Tibial artery (tissue), 4 donors: ENCODE measurements at regions not wholly inside any gene's neighbourhood (a gene's known extent, or its start where the extent isn't known, plus 50 kb on each side); places are given as distances from the start of the nearest gene placed in this dataset.

ENCODE experiments used
- DNase-seq, 2 donors: peaks; one replicate each; pipeline ENCODE4 v3.0.0-alpha.2; 2019
- H3K27ac ChIP-seq, 2 donors: fragments of 200-600 bp; sonication (generic) in 1 of 2; 1 replicate in 1 of 2; 2 replicates in 1 of 2; pipeline ENCODE4 v1.5.1; 2018 to 2019; ENCODE audit warnings: mild to moderate bottlenecking in 1 of 2
- H3K27me3 ChIP-seq, 2 donors: fragments of 200-600 bp; sonication (generic) in 1 of 2; one replicate each; pipeline versions ENCODE4 v1.5.1 to v1.6.0; 2016 to 2019
- H3K36me3 ChIP-seq, 3 donors: fragments of 200-600 bp; sonication (generic) in 2 of 3; one replicate each; pipeline ENCODE4 v1.5.1; 2016 to 2019; ENCODE audit warnings: mild to moderate bottlenecking in 2 of 3
- H3K4me1 ChIP-seq, 4 donors: fragments of 200-600 bp; sonication (generic) in 2 of 4; 1 replicate in 3 of 4; 2 replicates in 1 of 4; pipeline ENCODE4 v1.5.1; 2016 to 2019
- H3K4me3 ChIP-seq, 2 donors: fragments of 200-600 bp; sonication (generic) in 1 of 2; 1 replicate in 1 of 2; 2 replicates in 1 of 2; pipeline ENCODE4 v1.5.1; 2018 to 2019; ENCODE audit warnings: mild to moderate bottlenecking in 2 of 2
- H3K9me3 ChIP-seq, 3 donors: fragments of 200-600 bp; sonication (generic) in 1 of 3; one replicate each; pipeline ENCODE4 v1.5.1; 2016 to 2019
- intact Hi-C: fragments of 100-400 bp; cut with DNase I; formaldehyde crosslinking; loops from one replicate; pipeline ENCODE4 v1.15.0; 2023; ENCODE audit warnings: low total_unique reads
- TF ChIP-seq, protein P1 (sequence below), 2 experiments: fragments of 200-600 bp in 1 of 2; fragments of 450-650 bp in 1 of 2; IDR thresholded peaks; one replicate each; pipeline ENCODE4 v1.5.1; 2017 to 2019; ENCODE audit warnings: antibody characterized with exemption in 2 of 2, mild to moderate bottlenecking in 1 of 2, moderate library complexity in 1 of 2

- Histone ChIP-seq H3K9me3 (no peaks in the 10 kb centered on the region), H3K4me3 (no peak overlapping the region), H3K27me3 (no peaks in the 10 kb centered on the region), H3K36me3 (no peaks in the 10 kb centered on the region), H3K27ac (no peak overlapping the region), H3K4me1 (no peaks in the 10 kb centered on the region)
- intact Hi-C loops = no loop called here
- DNase-seq = no peak
- TF ChIP-seq, protein P1, sequence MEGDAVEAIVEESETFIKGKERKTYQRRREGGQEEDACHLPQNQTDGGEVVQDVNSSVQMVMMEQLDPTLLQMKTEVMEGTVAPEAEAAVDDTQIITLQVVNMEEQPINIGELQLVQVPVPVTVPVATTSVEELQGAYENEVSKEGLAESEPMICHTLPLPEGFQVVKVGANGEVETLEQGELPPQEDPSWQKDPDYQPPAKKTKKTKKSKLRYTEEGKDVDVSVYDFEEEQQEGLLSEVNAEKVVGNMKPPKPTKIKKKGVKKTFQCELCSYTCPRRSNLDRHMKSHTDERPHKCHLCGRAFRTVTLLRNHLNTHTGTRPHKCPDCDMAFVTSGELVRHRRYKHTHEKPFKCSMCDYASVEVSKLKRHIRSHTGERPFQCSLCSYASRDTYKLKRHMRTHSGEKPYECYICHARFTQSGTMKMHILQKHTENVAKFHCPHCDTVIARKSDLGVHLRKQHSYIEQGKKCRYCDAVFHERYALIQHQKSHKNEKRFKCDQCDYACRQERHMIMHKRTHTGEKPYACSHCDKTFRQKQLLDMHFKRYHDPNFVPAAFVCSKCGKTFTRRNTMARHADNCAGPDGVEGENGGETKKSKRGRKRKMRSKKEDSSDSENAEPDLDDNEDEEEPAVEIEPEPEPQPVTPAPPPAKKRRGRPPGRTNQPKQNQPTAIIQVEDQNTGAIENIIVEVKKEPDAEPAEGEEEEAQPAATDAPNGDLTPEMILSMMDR (IDR thresholded peaks at IDR 0.05) = no peak
Measured at GRCh38 chr6:51322505-51322904, 503.8 kb downstream of the TFAP2B start.

- no peak for DNase-seq
- TF ChIP-seq, protein P1 (IDR thresholded peaks at IDR 0.05) = no peak
- H3K4me1 ChIP-seq = no peaks in the 10 kb centered on the region
- H3K36me3 ChIP-seq = no peaks in the 10 kb centered on the region
- H3K27ac ChIP-seq = no peak overlapping the region
- intact Hi-C loops = no loop called here
- H3K4me3 ChIP-seq = no peak overlapping the region
- no peaks in the 10 kb centered on the region for H3K9me3 ChIP-seq
- no peaks in the 10 kb centered on the region for H3K27me3 ChIP-seq
Measured at GRCh38 chr6:51323056-51323455, 504.4 kb downstream of the TFAP2B start.

DNA sequence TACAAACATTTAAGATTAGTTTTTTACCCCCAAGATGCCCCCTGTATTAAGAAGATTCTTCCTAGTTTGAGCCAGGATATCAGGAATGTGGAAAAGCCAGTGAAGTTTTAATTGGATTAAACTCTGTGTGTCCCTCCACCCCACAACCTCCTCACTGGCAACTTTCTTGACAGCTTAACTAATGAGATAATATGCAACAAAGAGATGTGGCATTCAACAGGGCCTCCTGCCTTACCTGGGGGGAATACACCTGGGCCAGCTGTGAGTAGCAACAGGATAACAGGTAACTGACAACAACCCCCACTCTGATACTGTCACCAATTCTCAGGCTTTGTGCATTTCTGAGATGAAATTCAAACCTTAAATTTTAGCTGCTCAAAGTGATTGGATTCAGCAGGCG, 512.3 kb downstream of the TFAP2B start:
- Histone ChIP-seq H3K4me3 (no peak overlapping the region), H3K27me3 (no peaks in the 10 kb centered on the region), H3K4me1 (no peaks in the 10 kb centered on the region), H3K9me3 (no peaks in the 10 kb centered on the region), H3K27ac (no peak overlapping the region), H3K36me3 (no peaks in the 10 kb centered on the region)
- DNase-seq = no peak
- intact Hi-C loops = no loop called here
- TF ChIP-seq, protein P1 (IDR thresholded peaks at IDR 0.05) = no peak

DNA sequence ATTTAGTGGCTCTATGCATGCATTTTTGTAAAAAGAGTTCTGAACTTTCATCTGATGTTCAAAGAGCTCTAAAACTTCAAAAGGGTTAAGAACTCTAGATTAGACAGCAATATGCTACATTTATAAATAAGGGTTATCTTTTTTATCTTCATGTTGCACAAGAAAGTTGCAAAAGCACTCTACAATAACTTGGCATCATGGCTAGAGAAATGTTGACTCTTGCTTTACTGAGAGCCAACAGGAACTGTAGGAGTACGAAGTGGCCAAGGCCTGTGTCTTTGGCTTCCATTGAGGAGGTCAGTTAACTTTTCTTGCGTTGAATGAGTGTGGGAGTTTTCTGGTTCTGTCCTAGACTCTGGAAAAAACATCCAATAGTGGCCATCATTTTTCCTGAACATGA, 516.9 kb downstream of the TFAP2B start:
- Histone ChIP-seq H3K4me1 (no peaks in the 10 kb centered on the region), H3K27me3 (no peaks in the 10 kb centered on the region), H3K36me3 (no peaks in the 10 kb centered on the region), H3K9me3 (no peaks in the 10 kb centered on the region), H3K27ac (no peak overlapping the region), H3K4me3 (no peak overlapping the region)
- intact Hi-C loops = no loop called here
- TF ChIP-seq, protein P1 (IDR thresholded peaks at IDR 0.05) = no peak
- DNase-seq = no peak

- no peaks in the 10 kb centered on the region for H3K9me3 ChIP-seq
- no peaks in the 10 kb centered on the region for H3K4me1 ChIP-seq
- H3K4me3 ChIP-seq = no peak overlapping the region
- intact Hi-C loops = no loop called here
- TF ChIP-seq, protein P1 (IDR thresholded peaks at IDR 0.05) = no peak
- H3K27ac ChIP-seq = no peak overlapping the region
- no peaks in the 10 kb centered on the region for H3K36me3 ChIP-seq
- DNase-seq = no peak
- H3K27me3 ChIP-seq = no peaks in the 10 kb centered on the region
Measured at GRCh38 chr6:51336185-51336584, 517.5 kb downstream of the TFAP2B start.

DNA sequence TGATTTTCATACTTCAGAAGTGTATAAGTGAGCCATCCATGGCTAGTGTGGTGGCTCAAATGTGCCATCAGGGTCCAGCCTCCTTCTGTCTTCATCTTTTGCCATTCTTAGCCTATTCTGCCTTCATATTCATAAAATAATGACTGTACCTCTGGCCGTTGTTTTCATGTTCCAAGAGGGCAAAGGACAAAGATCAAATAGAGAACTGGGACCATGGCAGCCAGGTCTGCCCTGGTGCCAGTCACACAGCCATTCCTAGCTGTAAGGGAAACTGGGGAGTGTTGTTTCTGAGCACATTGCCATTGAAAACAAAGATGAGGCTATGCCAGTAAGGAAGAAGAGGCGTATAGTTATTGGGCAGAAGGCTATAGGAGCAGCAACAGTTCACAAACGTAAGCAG, 518.6 kb downstream of the TFAP2B start:
- H3K4me1 ChIP-seq = no peaks in the 10 kb centered on the region
- intact Hi-C loops = no loop called here
- H3K9me3 ChIP-seq = no peaks in the 10 kb centered on the region
- TF ChIP-seq, protein P1 (IDR thresholded peaks at IDR 0.05) = no peak
- DNase-seq = no peak
- no peak overlapping the region for H3K4me3 ChIP-seq
- no peaks in the 10 kb centered on the region for H3K27me3 ChIP-seq
- no peak overlapping the region for H3K27ac ChIP-seq
- no peaks in the 10 kb centered on the region for H3K36me3 ChIP-seq
